ENCODE measurements at regions not wholly inside any gene's neighbourhood (a gene's known extent, or its start where the extent isn't known, plus 50 kb on each side); places are given as distances from the start of the nearest gene placed in this dataset.

DNA sequence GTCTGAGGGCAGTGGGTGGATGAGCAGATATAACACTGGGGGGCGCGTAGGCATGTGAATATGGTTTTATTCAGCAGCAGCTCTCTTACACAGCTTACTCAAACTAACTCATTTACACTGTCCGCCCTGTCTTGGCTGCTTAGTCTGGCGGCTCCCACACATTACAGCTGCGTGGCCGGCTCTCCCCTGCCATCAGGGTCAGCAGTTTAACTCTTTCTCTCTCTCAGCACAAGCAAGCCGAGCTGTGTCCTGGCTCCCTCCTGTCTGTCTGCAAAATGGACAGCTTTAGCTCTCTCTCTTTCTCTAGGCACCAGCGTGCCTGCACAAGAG is 1310.1 kb upstream of the RAG2 start:
- TF ChIP-seq, protein P1, sequence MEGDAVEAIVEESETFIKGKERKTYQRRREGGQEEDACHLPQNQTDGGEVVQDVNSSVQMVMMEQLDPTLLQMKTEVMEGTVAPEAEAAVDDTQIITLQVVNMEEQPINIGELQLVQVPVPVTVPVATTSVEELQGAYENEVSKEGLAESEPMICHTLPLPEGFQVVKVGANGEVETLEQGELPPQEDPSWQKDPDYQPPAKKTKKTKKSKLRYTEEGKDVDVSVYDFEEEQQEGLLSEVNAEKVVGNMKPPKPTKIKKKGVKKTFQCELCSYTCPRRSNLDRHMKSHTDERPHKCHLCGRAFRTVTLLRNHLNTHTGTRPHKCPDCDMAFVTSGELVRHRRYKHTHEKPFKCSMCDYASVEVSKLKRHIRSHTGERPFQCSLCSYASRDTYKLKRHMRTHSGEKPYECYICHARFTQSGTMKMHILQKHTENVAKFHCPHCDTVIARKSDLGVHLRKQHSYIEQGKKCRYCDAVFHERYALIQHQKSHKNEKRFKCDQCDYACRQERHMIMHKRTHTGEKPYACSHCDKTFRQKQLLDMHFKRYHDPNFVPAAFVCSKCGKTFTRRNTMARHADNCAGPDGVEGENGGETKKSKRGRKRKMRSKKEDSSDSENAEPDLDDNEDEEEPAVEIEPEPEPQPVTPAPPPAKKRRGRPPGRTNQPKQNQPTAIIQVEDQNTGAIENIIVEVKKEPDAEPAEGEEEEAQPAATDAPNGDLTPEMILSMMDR (IDR thresholded peaks at IDR 0.05; ENCODE audit: insufficient read depth, low read length, severe bottlenecking), result no peak
- no peaks in the 10 kb centered on the region for H3K27me3 ChIP-seq (ENCODE audit: control insufficient read depth, insufficient read depth, low read length)
- FAIRE-seq, result no peak

DNA sequence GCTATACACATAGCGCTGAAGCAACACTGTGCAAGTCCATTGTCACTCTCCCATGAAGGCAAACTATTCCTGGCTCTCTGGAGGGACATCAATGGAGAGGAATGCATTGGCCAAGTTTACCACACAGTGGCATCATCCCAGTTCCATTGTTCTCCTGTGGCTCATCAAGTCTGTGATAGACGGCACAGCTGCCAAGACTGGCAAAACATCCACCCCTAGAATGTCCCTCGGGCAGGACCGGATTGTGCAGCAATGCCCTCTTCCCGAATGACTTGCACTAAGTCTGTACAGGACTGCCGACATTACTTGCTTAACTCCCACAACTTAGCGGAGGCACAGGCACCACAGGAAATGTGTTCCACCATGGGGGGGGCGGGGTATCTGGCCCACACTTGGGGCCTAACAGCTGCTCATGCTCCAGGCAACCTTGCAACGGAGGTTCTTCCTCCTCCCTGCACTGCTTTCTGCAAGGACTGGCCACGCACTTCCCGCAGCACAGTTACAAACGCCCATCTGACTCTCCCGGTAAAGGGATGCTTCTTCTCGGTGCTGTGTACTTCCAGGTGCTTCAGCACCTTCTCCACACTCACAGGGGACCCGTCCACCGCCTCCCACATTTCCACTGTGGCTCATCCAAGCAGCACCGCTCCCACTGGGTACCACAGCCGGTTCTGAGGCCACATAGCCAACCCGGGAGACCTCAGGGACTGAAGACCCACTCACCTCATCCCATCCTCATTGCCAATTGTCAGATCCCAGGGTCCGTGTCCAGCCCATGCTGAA is 1309.6 kb upstream of the RAG2 start:
- TF ChIP-seq, protein P1 (IDR thresholded peaks at IDR 0.05; ENCODE audit: insufficient read depth, low read length, severe bottlenecking), result no peak
- H3K27me3 ChIP-seq (ENCODE audit: control insufficient read depth, insufficient read depth, low read length), result no peaks in the 10 kb centered on the region
- H3K36me3 ChIP-seq (ENCODE audit: control insufficient read depth, insufficient read depth, low read length), result no peaks in the 10 kb centered on the region
- FAIRE-seq (no peak), DNase-seq (ENCODE audit: low read depth) (no peak)
- H3K4me3 ChIP-seq (ENCODE audit: low read depth, low read length), result no peak overlapping the region

More for the DNA sequence above, 1310.1 kb upstream of the RAG2 start:
- H3K36me3 ChIP-seq (ENCODE audit: control insufficient read depth, insufficient read depth, low read length), result no peaks in the 10 kb centered on the region
- H3K4me3 ChIP-seq (ENCODE audit: low read depth, low read length), result no peak overlapping the region
- DNase-seq (ENCODE audit: low read depth), result no peak

DNA sequence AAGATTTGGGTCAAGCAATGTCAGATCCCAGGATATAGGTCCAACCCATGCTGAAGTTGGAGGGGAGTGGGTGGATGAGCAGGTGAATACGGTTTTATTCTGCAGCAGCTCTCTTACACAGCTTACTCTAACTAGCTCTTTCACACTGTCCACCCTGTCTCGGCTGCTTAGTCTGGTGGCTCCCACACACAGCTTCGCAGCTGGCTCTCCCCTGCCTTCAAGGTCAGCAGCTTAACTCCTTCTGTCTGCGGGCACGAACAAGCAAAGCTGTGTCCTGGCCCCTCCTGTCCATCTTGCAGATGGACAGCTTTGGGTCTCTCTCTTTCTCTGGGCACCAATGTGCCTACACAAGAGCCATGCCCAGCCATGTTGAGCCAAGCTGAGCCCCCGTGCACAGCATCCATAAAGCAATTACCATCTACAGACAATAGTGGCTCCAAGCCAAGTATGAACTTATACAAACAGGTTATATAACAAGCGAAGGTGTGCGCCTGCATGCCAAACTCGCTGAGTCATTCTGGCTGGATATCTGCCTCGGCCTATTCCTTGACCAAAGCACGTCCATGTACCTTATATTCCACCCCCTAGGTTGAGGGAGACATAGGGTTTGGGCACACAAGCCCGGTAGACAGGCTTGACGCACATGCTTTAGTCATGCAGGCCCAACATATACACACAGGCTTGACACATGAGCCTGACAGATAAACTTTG is 1307.8 kb upstream of the RAG2 start:
- DNase-seq (ENCODE audit: low read depth) (peak; percentile 90), FAIRE-seq (no peak)
- Histone ChIP-seq H3K27me3 (ENCODE audit: control insufficient read depth, insufficient read depth, low read length) (no peaks in the 10 kb centered on the region), H3K36me3 (ENCODE audit: control insufficient read depth, insufficient read depth, low read length) (no peaks in the 10 kb centered on the region), H3K4me3 (ENCODE audit: low read depth, low read length) (no peak overlapping the region)
- TF ChIP-seq, protein P1 (IDR thresholded peaks at IDR 0.05; ENCODE audit: insufficient read depth, low read length, severe bottlenecking), result no peak

DNA sequence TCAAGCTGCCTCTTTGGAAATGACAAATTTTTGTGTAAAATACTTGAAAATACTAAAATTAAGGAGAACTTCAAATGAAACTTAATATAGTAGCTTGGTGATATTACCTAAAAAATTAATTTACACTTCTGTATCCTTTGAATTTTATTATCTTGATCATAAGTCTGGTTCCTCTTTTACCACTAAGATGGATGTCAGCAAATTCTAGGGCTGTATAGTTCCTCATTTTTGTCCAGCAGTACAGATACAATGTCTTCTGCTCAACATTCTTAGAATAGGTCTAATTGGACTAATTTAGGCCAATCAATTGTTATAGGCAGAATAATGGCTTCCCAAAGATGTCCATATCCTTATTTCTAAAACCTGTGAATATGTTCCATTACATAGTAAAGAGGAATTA is 1298.0 kb upstream of the RAG2 start:
- no peak overlapping the region for H3K4me3 ChIP-seq (ENCODE audit: low read depth, low read length)
- H3K27me3 ChIP-seq (ENCODE audit: control insufficient read depth, insufficient read depth, low read length), result no peaks in the 10 kb centered on the region
- H3K36me3 ChIP-seq (ENCODE audit: control insufficient read depth, insufficient read depth, low read length), result no peaks in the 10 kb centered on the region
- no peak for FAIRE-seq
- DNase-seq (ENCODE audit: low read depth), result no peak
- TF ChIP-seq, protein P1 (IDR thresholded peaks at IDR 0.05; ENCODE audit: insufficient read depth, low read length, severe bottlenecking), result no peak

DNA sequence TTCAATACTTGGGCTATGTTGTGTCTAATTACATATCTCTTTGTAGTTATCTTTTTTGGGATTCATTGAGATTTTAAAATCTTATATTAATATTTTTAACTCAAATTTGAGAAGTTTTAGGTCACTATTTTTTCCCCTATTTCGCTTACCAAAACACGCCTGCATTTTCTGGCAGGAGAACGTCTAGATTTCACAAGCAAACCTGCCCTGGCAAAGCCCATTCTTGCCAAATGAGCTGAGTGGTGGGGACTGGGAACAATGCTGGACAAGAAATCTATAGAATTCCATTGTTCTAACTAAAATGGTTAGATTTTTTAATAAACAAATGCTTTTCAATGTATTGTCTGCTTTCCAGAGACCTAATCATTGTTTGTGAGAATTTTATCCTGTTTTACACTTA is 1283.7 kb upstream of the RAG2 start:
- FAIRE-seq (no peak), DNase-seq (ENCODE audit: low read depth) (peak; percentile 69)
- TF ChIP-seq, protein P1 (IDR thresholded peaks at IDR 0.05; ENCODE audit: insufficient read depth, low read length, severe bottlenecking), result no peak
- Histone ChIP-seq H3K27me3 (ENCODE audit: control insufficient read depth, insufficient read depth, low read length) (no peaks in the 10 kb centered on the region), H3K36me3 (ENCODE audit: control insufficient read depth, insufficient read depth, low read length) (no peaks in the 10 kb centered on the region), H3K4me3 (ENCODE audit: low read depth, low read length) (no peak overlapping the region)

Data from bronchial epithelial cell (primary cell).